ENCODE measurements at regions not wholly inside any gene's neighbourhood (a gene's known extent, or its start where the extent isn't known, plus 50 kb on each side); places are given as distances from the start of the nearest gene placed in this dataset.
"Not testable (repeated sequence)": the region's sequence is repeated elsewhere in the genome, so short reads cannot be mapped to it uniquely, and the experiment has no call there.

GRCh38 chr12:47608671-47609070 is 97.2 kb downstream of the RPAP3 start:
- H3K4me1 ChIP-seq (ENCODE audit: control insufficient read depth, insufficient read depth, low read length); H3K14ac ChIP-seq (replicated peaks; ENCODE audit: low read depth, low read length); H3K9ac ChIP-seq (ENCODE audit: low read depth, low read length); H4K91ac ChIP-seq (ENCODE audit: insufficient read depth, low read depth, low read length); H3K4me3 ChIP-seq (ENCODE audit: insufficient read depth, low read depth, low read length); H3K4me2 ChIP-seq (ENCODE audit: low read depth, low read length); H4K8ac ChIP-seq (ENCODE audit: low read depth in 2 of 2, low read length in 2 of 2); H4K20me1 ChIP-seq (ENCODE audit: insufficient read depth, low read length); H2AK5ac ChIP-seq (ENCODE audit: low read depth, low read length); H3K56ac ChIP-seq (ENCODE audit: extremely low read depth, insufficient read depth, low read length); H3K4ac ChIP-seq (ENCODE audit: low read depth, low read length); H3K79me1 ChIP-seq (ENCODE audit: low read depth in 1 of 2, low read length in 2 of 2); H3K23ac ChIP-seq (ENCODE audit: low read depth, low read length); BruUV-seq (replicated peaks); CTCF ChIA-PET; in situ Hi-C loops (cut with MboI; ENCODE audit: low sequenced_read_pairs); ATAC-seq (ENCODE audit: low read depth); H2AK9ac ChIP-seq (replicated peaks; ENCODE audit: low read depth, low read length, poor library complexity); POLR2A ChIA-PET (ENCODE audit: unreplicated experiment); H2BK20ac ChIP-seq (ENCODE audit: low read depth, low read length); intact Hi-C loops (cut with micrococcal nuclease); H2BK120ac ChIP-seq (ENCODE audit: low read depth, low read length); dilution Hi-C loops (cut with HindIII; ENCODE audit: low sequenced_read_pairs, unreplicated experiment); H3K36me3 ChIP-seq (ENCODE audit: control insufficient read depth, insufficient read depth, low read length); DNase-seq; H2BK5ac ChIP-seq (ENCODE audit: low read depth, low read length, poor library complexity, severe bottlenecking); H2BK15ac ChIP-seq (ENCODE audit: low read depth, low read length); H2AFZ ChIP-seq (replicated peaks; ENCODE audit: low read length, poor library complexity); H3K27ac ChIP-seq (ENCODE audit: insufficient read depth, low read length); H3K27me3 ChIP-seq (ENCODE audit: control insufficient read depth, insufficient read depth, low read length); H3K18ac ChIP-seq (ENCODE audit: low read depth, low read length); H3K9me1 ChIP-seq (ENCODE audit: insufficient read depth, low read length); H3K9me3 ChIP-seq (ENCODE audit: control insufficient read depth, insufficient read depth, low read length); H4K5ac ChIP-seq (ENCODE audit: low read depth, low read length): not testable (repeated sequence)
- WGBS, 2 experiments (ENCODE audit: extremely low coverage in 2 of 2, insufficient read length in 1 of 2) = no CpG with 5 or more reads among the region's 4 CpGs
